ENCODE measurements at regions not wholly inside any gene's neighbourhood (a gene's known extent, or its start where the extent isn't known, plus 50 kb on each side); places are given as distances from the start of the nearest gene placed in this dataset.

GRCh38 chr2:239494578-239494977, 93.8 kb upstream of the HDAC4 start:
- Histone ChIP-seq H3K27ac (ENCODE audit: insufficient read depth, low read depth, low read length) (no peak overlapping the region), H3K4me3 (replicated peaks in 1 of 3; ENCODE audit: insufficient read depth in 1 of 3, low read depth in 1 of 3, low read length in 3 of 3) (no peak overlapping the region), H3K4me2 (ENCODE audit: insufficient read depth, low read length) (no peak overlapping the region), H2AFZ (ENCODE audit: low read depth, low read length) (no peak overlapping the region), H3K36me3 (ENCODE audit: control insufficient read depth in 2 of 2, extremely low read depth in 1 of 2, insufficient read depth in 2 of 2, low read length in 2 of 2) (no peaks in the 10 kb centered on the region), H4K20me1 (replicated peaks; ENCODE audit: control insufficient read depth, extremely low read depth, insufficient read depth, low read length) (no peaks in the 10 kb centered on the region), H3K9me3 (replicated peaks; ENCODE audit: control insufficient read depth, insufficient read depth, low read length) (no peaks in the 10 kb centered on the region), H3K79me2 (ENCODE audit: control insufficient read depth, insufficient read depth, low read length) (no peaks in the 10 kb centered on the region), H3K27me3 (ENCODE audit: control insufficient read depth in 2 of 2, insufficient read depth in 2 of 2, low read length in 2 of 2) (no peaks in the 10 kb centered on the region), H3K9ac (replicated peaks; ENCODE audit: extremely low read depth, insufficient read depth, low read length) (no peak overlapping the region), H3K4me1 (ENCODE audit: control insufficient read depth, extremely low read depth, insufficient read depth, low read length) (no peaks in the 10 kb centered on the region), H3K9me1 (replicated peaks; ENCODE audit: control insufficient read depth, extremely low read depth, insufficient read depth, low read length) (no peaks in the 10 kb centered on the region)
- intact Hi-C loops (cut with micrococcal nuclease) (no loop called here), dilution Hi-C loops (cut with MboI; ENCODE audit: extremely low pct_ligation_motif_present, low sequenced_read_pairs) (no loop called here)
- no peak for FAIRE-seq
- TF ChIP-seq POLR2A (IDR thresholded peaks at IDR 0.05; ENCODE audit: low read depth, low read length): no peak
- no peak for TF ChIP-seq POLR2AphosphoS5 (IDR thresholded peaks at IDR 0.05; ENCODE audit: insufficient read depth, low read depth, low read length)
- no peak for TF ChIP-seq GATA2 (IDR thresholded peaks at IDR 0.05; ENCODE audit: insufficient read depth, insufficient read length, low read depth, low read length)
- no peak for TF ChIP-seq MYC (IDR thresholded peaks at IDR 0.05; ENCODE audit: low read depth, low read length)
- TF ChIP-seq, protein P1, sequence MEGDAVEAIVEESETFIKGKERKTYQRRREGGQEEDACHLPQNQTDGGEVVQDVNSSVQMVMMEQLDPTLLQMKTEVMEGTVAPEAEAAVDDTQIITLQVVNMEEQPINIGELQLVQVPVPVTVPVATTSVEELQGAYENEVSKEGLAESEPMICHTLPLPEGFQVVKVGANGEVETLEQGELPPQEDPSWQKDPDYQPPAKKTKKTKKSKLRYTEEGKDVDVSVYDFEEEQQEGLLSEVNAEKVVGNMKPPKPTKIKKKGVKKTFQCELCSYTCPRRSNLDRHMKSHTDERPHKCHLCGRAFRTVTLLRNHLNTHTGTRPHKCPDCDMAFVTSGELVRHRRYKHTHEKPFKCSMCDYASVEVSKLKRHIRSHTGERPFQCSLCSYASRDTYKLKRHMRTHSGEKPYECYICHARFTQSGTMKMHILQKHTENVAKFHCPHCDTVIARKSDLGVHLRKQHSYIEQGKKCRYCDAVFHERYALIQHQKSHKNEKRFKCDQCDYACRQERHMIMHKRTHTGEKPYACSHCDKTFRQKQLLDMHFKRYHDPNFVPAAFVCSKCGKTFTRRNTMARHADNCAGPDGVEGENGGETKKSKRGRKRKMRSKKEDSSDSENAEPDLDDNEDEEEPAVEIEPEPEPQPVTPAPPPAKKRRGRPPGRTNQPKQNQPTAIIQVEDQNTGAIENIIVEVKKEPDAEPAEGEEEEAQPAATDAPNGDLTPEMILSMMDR (IDR thresholded peaks at IDR 0.05; ENCODE audit: extremely low read depth in 1 of 2, insufficient read depth in 1 of 2, low read depth in 1 of 2, low read length in 2 of 2): no peak
- TF ChIP-seq, protein P2, sequence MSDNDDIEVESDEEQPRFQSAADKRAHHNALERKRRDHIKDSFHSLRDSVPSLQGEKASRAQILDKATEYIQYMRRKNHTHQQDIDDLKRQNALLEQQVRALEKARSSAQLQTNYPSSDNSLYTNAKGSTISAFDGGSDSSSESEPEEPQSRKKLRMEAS (IDR thresholded peaks at IDR 0.05; ENCODE audit: insufficient read depth, insufficient read length): no peak
- no peak for TF ChIP-seq JUN (IDR thresholded peaks at IDR 0.05; ENCODE audit: borderline replicate concordance, insufficient read depth, insufficient read length, low read depth)
- TF ChIP-seq FOS (IDR thresholded peaks at IDR 0.05; ENCODE audit: borderline replicate concordance, insufficient read depth, low read length): no peak
- no peak for TF ChIP-seq EZH2 (IDR thresholded peaks at IDR 0.05; ENCODE audit: borderline replicate concordance, low read depth, low read length, severe bottlenecking)
- CTCF ChIA-PET: no interaction called here
- BruUV-seq (replicated peaks): no TSS peak
- no peak for DNase-seq (ENCODE audit: low read depth, low spot score)
- POLR2A ChIA-PET: no interaction called here
